ENCODE measurements at regions not wholly inside any gene's neighbourhood (a gene's known extent, or its start where the extent isn't known, plus 50 kb on each side); places are given as distances from the start of the nearest gene placed in this dataset.

DNA sequence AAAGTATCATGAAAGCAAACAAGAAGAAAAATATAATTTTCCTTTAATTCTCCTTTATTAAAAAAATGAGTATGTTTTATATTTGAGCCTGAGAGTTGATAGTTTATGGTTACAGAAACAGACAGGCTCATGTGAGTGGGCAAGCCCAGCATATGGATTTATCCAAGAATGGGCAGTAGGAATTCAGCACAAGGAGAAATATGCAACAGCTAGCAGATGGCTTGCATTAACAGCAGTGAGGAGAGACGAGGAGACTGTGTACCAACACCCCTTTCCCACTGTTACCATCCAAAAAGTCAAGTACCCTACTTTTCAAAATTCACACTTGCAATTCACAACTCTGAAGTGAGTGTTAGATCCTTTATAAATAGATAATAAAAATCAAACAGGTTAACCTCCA is 1760.2 kb upstream of the TENM3 start:
- DNase-seq = no peak

DNA sequence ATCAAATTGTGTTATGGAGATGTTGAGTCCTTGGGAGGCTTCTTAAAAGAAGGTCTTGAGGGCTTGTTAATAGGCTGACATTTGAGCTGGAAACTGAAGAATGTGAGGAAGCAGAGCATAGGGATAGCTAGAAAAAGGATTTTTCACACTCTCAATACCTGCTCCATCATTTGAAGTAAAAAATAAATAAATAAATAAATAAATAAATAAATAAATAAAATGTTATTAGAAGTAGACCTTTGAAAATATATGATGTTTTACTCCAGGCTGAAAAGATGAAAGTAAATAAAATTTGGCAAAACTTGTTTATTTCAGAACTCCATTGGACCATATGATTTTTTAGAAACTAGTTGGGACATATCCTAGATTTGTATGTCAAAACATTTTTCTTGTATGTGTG is 1757.8 kb upstream of the TENM3 start:
- no peak for DNase-seq

DNA sequence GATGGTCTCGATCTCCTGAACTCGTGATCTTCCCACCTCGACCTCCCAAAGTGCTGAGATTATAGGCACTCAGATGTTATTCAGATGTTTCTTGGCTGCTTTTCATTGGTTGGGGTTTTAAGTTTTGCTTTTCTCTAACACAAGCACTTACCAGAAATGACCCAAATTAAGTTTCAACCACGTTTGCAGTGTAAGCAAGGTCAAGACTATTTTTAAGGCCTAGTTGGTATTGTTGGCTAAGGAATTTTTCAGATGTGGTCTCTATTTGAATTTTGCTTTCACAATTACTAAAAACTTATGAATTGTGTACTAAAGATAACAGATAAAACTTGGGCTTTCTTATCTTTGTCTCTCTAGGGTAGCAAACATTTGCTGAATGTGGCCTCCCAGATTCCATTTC is 1756.9 kb upstream of the TENM3 start:
- no peak for DNase-seq

DNA sequence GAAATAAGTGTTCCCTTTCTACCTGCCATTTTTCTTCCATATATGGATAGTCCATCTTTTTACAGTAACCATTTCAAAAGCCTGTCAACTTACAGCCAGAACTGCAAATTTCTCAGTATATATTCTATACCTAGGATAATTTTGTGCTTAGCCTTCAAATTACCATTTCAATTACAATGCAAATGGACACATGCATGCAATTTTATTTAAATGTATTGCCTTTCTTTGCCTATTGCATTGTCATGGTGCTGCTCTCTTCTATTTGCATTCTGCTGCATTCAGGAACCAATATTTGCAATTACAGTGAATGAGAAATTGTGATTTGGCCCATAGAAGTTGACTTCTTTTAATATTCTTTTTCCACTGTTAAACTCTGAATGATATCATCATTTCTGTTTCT is 1753.4 kb upstream of the TENM3 start:
- no peak for DNase-seq

DNA sequence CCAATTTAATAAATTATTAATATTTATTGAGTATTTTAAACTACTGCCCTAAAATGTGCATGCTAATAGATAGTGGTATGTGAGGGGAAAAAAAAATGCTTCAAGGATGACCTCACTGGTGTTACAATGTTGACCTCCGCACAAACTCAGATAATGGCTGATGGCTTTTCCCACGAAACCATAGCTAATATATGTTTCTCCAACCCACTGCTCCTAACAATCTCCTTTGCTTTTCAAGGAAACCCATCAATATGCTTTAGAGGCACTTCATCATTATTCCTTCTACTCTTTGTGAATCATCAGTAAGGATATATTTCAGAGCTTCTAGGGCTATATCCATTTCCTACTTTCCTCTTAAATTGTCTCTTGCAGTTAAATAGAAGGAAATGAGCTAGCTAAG is 1752.0 kb upstream of the TENM3 start:
- DNase-seq = no peak

DNA sequence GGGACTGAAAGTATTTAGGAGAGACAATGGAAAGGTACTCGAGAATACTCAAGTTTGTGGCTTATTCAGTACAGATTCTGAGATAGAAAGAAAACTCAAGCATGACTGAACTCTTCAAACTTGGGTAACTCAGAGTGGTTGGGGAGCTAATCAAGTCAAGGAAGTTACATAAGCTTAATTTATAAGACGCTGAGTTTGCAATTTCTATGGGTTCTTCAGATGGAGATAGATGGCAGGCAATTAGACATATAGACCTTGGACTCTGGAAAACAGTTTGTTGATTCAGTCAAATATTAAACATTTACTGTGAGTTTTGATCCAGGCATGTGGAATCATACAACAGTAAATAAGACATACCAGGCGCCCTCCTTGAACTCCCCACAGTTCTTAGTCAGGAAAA is 1749.9 kb upstream of the TENM3 start:
- no peak for DNase-seq

DNA sequence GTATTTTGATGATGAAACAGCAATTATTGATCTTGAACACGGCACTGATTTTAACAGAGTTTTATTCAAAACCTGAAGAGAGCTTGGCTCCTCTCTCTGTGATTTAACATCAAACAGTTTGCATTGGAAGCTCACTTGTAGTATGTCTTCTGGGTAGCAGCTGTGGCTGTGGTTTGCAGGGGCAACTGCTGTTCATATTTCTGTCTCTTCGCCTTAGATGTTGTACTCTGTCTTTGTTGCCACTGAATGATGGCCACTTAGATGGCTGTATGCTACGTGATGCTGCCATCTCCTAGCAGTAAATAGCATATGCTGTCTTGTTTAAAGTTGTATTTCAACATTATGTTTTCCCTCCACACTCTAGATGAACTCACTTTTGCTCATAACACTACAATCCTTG is 1743.0 kb upstream of the TENM3 start:
- DNase-seq = no peak

DNA sequence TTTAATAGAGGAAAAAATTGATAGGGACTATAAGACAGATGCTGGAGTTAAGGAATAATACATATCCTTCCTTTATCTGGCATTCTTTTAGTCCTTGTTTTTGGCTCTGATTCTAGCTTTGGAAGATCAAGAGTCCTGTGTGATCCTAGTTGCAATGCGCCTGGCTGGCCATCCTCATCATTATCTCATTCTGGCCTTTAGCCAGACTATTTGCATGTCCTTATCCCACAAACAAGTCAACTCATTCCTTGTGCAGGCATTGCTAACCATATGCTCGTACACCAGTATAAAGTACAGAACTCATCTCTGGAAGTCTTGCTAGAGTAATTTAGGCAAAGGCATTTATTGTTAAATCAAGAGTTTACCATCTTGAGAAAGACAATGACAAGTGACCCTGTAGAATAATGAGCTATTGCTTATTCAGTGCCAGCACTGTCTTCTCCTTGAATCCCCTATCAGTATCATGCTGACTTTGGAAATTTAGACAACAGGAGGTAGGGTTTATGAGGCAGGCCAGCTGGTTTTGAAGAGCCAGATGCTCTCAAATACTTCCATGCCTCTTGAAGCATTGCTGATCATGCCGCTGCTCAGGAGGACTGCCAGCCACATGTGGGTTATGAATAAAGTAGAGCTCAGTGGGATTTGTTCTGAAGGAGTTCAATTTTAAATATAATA is 1730.3 kb upstream of the TENM3 start:
- DNase-seq = no peak

DNA sequence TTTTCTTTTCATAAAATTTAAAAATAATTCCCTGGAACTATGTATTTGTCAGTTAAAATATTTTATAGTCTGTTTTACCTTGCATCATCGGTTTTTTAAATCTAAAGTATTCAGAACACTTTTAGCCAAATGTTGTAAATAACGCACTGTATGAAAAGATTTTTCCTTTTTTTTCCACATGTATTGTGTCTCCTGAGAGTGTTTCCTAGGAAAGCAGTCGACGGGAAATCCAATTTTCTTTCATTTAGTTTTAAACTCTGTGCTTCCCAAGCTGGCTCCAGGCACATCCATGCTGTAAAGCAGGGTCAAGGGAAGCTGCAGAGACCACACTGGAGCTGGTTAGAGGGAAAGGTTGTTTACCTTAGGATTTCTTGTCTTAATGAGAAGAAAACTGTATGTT is 1724.3 kb upstream of the TENM3 start:
- no peak for DNase-seq

DNA sequence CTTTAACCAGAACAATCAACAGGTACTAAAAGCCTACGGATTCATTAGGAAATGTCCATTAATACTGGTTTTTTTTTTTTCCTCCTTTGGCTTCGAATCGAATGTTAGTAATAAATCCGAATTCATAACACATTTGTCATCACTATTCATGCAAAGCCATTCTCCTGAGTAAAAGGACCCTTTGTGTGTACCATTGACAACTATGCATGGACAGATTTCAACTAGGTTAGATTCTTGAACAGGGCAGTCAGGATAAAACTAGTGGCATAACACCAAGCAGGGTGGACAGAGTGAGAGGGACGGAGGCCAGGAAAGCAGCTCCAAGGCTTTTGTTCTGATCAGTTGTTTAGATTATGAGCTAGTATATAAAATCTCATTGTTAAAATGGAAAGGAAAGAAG is 1722.0 kb upstream of the TENM3 start:
- DNase-seq = no peak

DNA sequence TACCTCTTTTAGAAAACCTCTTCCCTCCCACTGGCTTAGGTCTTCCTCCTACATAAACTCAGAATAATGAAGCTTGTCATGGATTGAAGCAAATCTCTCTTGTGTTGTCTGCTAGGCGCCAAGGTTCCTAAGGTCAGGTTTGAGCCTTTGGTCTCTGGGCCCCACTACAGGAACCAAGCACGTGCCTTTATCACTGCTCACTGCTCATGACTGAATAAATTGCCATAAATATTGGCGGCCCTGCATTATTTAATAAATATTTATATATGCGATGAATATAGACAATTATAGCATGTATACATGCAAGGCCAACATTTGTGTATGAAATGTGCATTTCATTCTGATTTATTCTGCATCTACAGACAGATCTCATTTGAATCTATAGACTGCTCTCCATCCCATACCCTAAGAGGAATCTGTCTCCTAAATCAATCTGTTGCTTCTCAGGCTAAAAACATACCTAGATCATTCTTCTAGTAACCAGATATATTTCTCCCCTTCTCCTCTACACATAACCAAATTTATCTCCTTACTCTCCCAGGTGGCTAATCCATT is 1717.6 kb upstream of the TENM3 start:
- no peak for DNase-seq

DNA sequence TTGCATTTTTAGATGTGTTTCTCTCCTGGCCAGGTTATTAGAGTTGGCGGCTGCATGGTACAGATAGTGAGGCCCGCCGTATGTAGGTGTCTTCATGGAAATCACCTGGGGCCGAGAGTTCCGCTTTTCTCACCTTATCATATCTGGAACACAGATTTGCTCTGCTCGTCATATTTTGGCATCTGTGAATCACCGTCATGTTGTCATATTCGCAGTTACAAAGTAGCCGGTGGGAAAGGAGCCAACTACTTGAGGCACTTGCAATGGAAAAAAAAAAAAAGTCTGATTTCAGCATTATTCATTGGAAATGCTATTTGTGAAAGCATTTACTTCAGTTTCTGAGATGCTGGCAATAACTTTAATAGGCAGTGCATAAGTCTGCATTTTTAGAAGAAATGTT is 1715.2 kb upstream of the TENM3 start:
- no peak for DNase-seq

DNA sequence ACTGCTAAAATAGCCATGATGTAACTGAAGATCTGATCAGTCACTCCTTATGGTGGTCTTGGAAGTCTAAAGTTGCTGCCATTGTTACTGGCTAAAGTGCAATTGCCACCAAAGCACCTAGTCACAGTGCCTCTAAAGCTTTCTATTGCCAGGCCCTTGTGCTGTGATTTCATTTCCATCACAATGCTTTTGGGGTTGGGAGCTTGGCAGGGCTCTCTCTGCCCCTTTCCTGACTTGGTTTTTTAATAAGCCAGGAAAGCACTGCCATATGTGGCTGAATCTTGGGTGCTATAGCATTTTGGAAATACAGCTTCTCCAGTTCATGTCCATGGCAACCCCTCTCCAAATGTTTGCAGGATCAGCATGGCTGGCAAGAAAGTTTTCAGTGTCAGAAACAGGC is 1712.4 kb upstream of the TENM3 start:
- DNase-seq = no peak

DNA sequence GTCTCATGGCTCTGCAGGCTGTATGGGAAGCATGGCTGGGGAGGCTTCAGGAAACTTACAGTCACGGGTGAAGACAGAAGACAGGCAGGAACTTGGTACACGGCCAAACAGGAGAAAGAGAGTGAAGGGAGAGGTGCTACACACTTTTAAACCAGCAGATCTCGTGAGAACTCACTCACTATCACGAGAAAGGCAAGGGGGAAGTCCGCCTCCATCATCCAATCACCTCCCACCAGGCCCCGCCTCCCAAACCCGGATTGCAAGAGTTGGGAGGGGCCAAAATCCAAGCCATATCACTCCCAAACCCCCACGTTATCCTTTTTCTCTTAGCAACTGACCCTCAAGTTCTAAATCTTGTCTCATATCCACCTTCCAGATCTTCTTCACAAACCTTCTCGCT is 1710.5 kb upstream of the TENM3 start:
- DNase-seq = no peak

DNA sequence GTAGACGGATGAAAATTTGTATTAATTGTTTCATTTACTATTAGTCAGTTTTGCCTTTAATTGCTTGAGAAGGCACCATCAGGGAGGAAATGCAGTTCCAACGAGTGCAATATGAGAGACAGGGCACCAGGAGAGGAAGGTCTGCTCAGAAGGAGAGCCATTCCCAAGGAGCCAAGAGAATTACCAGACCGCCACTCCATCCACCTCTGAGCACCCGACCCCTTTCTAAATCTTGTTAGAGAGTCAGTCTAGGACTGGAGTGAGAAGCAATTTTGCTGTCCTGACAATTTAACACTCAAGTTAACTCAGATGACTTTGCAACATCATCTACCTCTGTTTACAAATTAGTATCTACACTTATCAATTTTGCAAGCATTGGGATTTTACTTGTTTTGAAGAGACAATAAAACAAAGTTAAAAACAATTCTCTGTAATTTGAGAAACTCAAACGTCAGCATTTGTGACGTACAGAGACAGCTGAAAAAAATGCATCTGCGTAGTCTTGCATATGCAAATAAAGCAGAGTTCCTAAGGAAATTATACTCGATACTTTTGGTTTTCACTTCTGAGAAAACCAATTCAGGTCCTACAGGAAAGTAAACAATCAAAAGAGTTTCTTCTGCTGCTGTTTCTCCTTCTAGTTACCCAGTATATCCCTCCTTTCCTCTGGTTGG is 1704.7 kb upstream of the TENM3 start:
- no peak for DNase-seq

DNA sequence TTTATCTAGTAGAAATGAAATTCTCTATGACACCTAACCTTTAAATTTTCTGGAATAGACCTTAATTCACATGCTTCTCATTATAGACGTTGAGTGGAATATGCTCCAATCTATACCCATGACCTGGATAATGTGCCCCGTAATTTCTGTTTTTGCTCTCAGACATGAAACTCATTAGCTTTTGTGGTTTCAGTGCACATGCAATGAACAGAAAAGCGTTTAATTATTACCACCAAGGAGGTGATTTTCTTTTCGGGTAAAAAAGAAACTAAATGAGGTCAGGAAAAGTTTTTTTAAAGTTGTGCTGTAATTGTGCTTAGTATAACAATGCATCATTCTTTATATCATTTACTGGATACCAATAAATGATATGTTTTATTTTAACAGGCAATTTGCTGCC is 1703.9 kb upstream of the TENM3 start:
- DNase-seq = no peak

DNA sequence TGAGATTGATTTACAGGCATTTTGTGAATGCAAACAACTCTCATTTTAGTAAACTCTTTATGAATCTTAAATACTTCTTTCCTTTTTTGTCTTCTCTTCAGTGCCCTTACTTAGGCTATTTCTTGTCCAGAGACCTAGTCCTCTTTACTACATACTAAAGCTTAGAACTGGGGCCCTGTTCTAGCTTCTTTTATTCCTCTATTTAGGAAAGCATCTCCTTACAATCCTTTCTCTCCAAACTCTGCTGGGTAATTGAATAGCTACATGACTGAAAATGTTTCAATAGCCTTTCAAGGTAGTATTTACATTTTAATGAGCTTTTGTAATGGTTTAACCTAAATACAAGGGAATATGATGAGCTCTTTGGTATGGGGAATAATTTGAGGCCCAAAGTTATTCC is 1701.5 kb upstream of the TENM3 start:
- DNase-seq = no peak

DNA sequence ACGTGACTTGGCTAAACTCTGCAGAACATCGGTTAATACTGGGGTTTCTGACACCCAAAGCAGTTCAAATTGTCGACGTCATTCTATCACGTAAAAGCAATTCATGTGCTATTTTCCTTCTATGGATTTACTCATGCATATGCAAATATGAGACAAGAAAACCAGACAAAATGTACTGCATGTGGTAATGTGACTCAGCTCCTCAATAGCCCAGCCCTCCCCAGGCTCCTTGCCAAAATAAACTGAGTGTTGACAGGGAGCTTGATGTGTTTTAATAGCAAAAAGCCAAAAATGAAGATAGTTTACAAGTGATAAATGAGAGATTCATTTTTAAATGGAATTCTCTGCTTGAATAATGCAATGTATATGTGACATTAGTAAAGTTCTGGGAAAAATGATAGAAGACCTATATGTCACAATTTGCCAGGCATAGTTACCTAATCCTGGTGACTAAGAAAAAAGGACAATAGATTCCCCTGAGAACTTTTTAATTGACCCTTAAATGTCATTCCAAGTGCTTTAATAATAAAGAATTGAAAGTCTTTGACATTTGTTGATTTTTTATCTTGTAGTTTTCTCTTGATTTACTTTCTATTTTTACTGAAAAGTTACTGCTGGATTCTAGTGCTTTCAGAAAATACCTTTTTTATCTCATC is 1700.6 kb upstream of the TENM3 start:
- DNase-seq = peak; percentile 59

DNA sequence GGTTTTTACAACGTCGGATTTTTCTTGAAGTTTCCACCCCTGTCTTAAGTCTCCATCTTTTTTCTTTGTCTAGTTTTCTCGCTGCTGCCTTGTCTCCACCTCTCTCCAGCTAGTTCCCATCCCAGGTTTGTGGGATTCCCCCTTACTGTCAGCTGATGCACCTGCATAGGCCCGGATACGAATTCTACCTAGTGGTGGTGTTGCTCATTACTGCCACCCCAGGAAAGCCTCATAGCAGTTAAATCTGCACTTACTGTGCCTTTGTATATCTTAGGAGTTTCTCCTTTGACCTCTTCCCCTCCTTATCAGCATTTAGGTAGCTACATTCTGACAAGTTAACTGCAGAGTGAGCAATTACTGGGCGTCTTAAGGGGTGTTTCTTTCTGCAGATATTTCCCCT is 1693.1 kb upstream of the TENM3 start:
- DNase-seq = no peak

DNA sequence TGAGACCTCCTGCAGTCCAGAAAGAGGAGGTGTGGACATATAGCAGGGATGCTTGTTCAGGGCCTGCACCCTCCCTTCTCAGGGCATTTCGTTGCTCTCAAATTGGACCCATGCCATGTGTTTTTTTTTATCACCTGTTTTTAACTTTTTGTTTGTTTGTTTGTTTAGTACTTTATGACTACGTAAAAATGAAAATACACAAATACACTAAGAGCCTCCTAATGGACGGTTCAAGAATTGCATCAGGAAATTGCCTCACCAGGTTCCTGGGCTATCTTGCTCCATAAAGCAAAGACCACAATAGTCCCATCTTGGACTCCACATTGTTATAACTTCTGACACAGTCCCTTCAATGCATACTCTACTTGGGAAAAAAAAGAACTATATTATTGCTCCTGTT is 1685.9 kb upstream of the TENM3 start:
- DNase-seq = no peak

DNA sequence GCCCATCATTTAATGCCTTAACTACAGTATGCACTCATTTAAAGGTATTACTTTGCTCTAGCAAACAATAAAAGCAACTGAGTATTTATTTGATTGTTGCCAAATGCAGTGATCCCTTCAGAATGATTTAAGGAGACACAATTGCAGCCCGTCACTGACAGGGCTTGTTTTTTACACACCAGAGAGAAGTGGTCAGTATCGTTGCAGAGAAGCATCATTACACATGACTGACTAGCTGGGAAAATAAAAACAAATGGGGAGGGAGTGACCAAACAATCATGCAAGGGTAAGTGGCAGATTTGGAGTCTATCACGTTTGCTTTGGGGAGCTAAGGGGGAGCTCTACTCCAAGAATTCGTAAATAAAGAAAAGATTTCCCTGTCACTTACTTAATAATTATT is 1685.3 kb upstream of the TENM3 start:
- no peak for DNase-seq

DNA sequence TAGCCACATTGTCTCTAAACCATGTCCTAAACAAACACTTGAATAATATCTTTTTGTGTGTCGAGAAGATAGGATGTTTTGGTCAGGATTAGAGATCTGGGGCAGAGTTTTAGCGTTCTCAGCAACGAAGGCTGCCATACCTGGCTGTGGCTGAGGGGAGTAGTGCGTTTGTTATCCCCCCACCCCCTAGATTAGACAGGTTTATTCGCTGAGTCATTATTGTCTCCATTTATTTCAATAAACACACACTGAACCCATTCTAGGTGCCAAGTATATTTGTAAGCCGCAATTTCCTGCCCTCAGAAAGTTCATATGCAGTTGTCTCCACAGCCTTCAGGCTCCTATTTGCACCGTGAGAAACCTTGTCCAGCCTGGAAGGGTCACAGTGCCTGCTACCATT is 1684.8 kb upstream of the TENM3 start:
- no peak for DNase-seq

DNA sequence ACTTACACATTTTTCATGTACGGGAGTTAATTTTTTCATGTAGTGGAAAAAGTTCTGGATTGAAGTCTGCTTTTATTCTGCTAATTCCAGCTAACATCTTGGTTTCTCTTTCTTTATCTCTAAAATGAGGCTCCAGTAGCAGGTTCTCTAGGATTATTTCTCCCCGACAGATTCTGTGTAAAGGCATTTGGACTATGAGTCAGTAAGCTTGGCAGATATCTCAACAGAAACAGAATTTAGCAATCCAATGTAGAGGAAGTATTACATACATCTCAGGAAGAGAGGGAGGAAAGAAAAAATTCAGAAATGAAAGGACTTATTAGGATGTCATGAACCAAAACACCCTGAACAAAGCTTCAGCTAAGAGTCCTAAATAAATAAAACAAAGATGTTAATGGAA is 1682.3 kb upstream of the TENM3 start:
- no peak for DNase-seq

DNA sequence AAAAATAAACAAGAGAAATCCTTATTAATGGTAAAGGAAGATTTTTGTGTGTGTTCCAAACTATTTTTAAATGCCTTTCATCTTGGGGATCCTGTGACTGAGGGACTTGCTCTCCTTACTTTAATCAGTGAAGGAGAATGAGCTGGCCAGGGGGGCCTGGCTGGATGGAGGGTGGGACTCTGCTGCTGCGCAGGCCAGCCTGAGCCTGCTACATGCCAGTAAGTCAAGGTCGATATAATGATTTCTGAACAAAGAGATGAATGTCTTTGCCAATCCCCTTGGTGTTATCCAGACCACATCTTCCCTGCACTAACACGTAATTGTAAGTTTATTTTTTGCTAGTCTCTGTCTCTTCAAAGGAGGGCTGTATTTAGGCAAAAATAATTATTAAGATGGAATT is 1679.2 kb upstream of the TENM3 start:
- peak; percentile 23 for DNase-seq
